HUES48 (cell line): ENCODE measurements at regions not wholly inside any gene's neighbourhood (a gene's known extent, or its start where the extent isn't known, plus 50 kb on each side); places are given as distances from the start of the nearest gene placed in this dataset.

ENCODE experiments used
- H3K27ac ChIP-seq: one replicate; pipeline ENCODE4 v1.7.0; 2013; ENCODE audit warnings: low read depth, low read length, inconsistent platforms
- H3K27me3 ChIP-seq: 2 replicates; pipeline ENCODE4 v1.6.1; 2013; ENCODE audit warnings: mild to moderate bottlenecking, low read length; ENCODE audit not compliant: control insufficient read depth, insufficient read depth
- H3K36me3 ChIP-seq: 2 replicates; pipeline ENCODE4 v1.6.1; 2013; ENCODE audit warnings: low read length; ENCODE audit not compliant: control insufficient read depth, insufficient read depth
- H3K4me1 ChIP-seq: 2 replicates; pipeline ENCODE4 v1.6.1; 2013; ENCODE audit warnings: mild to moderate bottlenecking, low read length; ENCODE audit not compliant: control insufficient read depth, insufficient read depth
- H3K4me3 ChIP-seq: 2 replicates; pipeline ENCODE4 v1.5.1; 2013; ENCODE audit warnings: mild to moderate bottlenecking, low read depth, low read length
- H3K9ac ChIP-seq: 2 replicates; pipeline ENCODE4 v1.6.1; 2013; ENCODE audit warnings: mild to moderate bottlenecking, low read depth, low read length, moderate library complexity
- H3K9me3 ChIP-seq: 2 replicates; pipeline ENCODE4 v1.6.1; 2013; ENCODE audit warnings: low read length; ENCODE audit not compliant: control insufficient read depth, insufficient read depth

DNA sequence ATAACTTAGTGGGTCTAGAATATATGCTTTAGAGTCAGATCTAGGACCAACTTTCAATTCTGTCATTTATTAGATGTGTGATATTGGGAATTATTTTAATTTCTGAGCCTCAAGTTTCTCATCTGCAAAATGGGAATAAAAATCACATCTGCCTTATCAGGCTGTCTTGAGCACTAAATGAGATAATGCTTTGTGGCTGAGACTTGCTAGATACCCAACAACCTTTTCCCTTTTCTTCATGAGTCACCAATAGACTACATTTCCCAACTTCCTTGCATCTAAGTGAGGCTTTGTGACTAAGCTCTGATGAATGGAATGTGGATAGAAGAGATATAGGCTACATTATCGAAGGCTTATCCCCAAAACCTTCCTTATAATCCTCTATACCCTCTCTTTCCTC lies 220.7 kb upstream of the SESN3 start:
- Histone ChIP-seq H3K9ac (no peak overlapping the region), H3K27me3 (no peaks in the 10 kb centered on the region), H3K4me1 (no peaks in the 10 kb centered on the region), H3K4me3 (no peak overlapping the region), H3K27ac (no peak overlapping the region), H3K9me3 (no peaks in the 10 kb centered on the region), H3K36me3 (no peaks in the 10 kb centered on the region)

- Histone ChIP-seq H3K27ac (no peak overlapping the region), H3K9me3 (no peaks in the 10 kb centered on the region)
These were observed 220.3 kb upstream of the SESN3 start for GRCh38 chr11:95451261-95451660.

DNA sequence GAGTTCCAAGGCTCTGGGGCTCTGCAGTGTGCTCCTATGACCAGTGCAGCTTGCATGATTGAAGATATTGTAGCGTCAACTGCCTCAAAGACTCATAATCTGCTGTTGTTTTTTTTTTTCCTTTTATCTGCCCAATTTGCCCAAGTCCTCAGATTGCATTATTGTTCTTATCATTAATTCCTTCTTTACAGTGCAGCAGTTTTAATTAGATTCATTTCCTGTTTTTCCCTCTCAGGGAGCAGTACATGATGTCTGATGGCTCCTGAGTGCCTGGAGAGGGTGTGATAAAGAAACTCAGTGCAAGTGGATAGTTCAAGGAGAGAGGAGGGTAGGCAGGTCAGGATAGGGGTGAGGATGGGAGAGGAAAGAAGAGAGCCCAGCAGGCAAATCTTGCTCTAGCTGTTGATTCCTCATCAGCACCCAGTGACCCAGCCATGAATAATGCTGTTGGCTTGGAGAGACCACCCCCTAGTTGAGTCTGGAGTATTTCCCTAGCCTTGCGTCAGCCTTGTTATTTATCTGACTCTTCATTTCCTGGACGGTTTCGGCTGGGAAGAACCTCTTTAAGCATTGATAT lies 219.6 kb upstream of the SESN3 start:
- Histone ChIP-seq H3K9me3 (no peaks in the 10 kb centered on the region), H3K9ac (no peak overlapping the region), H3K36me3 (no peaks in the 10 kb centered on the region), H3K27ac (no peak overlapping the region), H3K27me3 (no peaks in the 10 kb centered on the region), H3K4me3 (no peak overlapping the region), H3K4me1 (peaks cover 4% of the 10 kb centered on the region; the same call in 1 of the 2 replicates)

More at GRCh38 chr11:95451261-95451660, 220.3 kb upstream of the SESN3 start:
- Histone ChIP-seq H3K36me3 (no peaks in the 10 kb centered on the region), H3K4me1 (no peaks in the 10 kb centered on the region), H3K9ac (no peak overlapping the region), H3K27me3 (no peaks in the 10 kb centered on the region), H3K4me3 (no peak overlapping the region)

- no peak overlapping the region for H3K4me3 ChIP-seq
- H3K27me3 ChIP-seq: no peaks in the 10 kb centered on the region
- H3K9me3 ChIP-seq: no peaks in the 10 kb centered on the region
- H3K36me3 ChIP-seq: no peaks in the 10 kb centered on the region
- no peak overlapping the region for H3K27ac ChIP-seq
- H3K4me1 ChIP-seq: peaks cover 17% of the 10 kb centered on the region
- H3K9ac ChIP-seq: no peak overlapping the region
These were observed 214.8 kb upstream of the SESN3 start for GRCh38 chr11:95445746-95446333.

- Histone ChIP-seq H3K27me3 (no peaks in the 10 kb centered on the region), H3K4me1 (peaks cover 17% of the 10 kb centered on the region), H3K9me3 (no peaks in the 10 kb centered on the region), H3K4me3 (no peak overlapping the region), H3K27ac (no peak overlapping the region), H3K36me3 (no peaks in the 10 kb centered on the region), H3K9ac (no peak overlapping the region)
These were observed 213.6 kb upstream of the SESN3 start for GRCh38 chr11:95444309-95445241.

GRCh38 chr11:95443386-95443785 lies 212.4 kb upstream of the SESN3 start:
- no peak overlapping the region for H3K4me3 ChIP-seq
- no peak overlapping the region for H3K27ac ChIP-seq
- peaks cover 17% of the 10 kb centered on the region for H3K4me1 ChIP-seq
- H3K9ac ChIP-seq: no peak overlapping the region
- no peaks in the 10 kb centered on the region for H3K36me3 ChIP-seq
- H3K9me3 ChIP-seq: no peaks in the 10 kb centered on the region
- no peaks in the 10 kb centered on the region for H3K27me3 ChIP-seq

GRCh38 chr11:95442531-95443050 lies 211.6 kb upstream of the SESN3 start:
- Histone ChIP-seq H3K9me3 (no peaks in the 10 kb centered on the region), H3K36me3 (no peaks in the 10 kb centered on the region), H3K27ac (no peak overlapping the region), H3K9ac (no peak overlapping the region), H3K4me3 (no peak overlapping the region), H3K27me3 (no peaks in the 10 kb centered on the region), H3K4me1 (peaks cover 17% of the 10 kb centered on the region)

- Histone ChIP-seq H3K36me3 (no peaks in the 10 kb centered on the region), H3K4me1 (no peaks in the 10 kb centered on the region), H3K9ac (no peak overlapping the region), H3K27me3 (no peaks in the 10 kb centered on the region), H3K9me3 (no peaks in the 10 kb centered on the region), H3K27ac (no peak overlapping the region), H3K4me3 (no peak overlapping the region)
These were observed 204.8 kb upstream of the SESN3 start for GRCh38 chr11:95435628-95436353.

DNA sequence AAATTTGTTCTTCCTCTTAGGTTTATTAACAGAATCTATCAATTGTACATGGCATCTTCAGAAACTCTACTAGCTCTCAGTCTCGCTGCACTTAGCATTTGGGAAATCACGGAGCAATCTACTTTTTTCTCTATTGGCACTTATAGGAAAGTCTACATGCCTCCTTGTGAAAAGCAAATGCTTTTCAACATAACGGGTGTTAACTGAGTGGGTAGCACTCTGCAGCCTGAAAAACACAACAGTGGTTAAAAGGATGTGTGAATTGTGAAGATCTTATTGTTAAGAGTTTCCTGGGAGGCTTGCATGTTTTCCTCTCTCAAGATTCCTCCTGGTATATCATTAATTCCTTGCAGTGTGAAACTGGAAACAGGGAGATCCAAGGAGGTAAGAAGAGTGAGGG lies 204.2 kb upstream of the SESN3 start:
- Histone ChIP-seq H3K36me3 (no peaks in the 10 kb centered on the region), H3K27ac (no peak overlapping the region), H3K9me3 (no peaks in the 10 kb centered on the region), H3K9ac (no peak overlapping the region), H3K4me3 (no peak overlapping the region), H3K27me3 (no peaks in the 10 kb centered on the region), H3K4me1 (no peaks in the 10 kb centered on the region)

DNA sequence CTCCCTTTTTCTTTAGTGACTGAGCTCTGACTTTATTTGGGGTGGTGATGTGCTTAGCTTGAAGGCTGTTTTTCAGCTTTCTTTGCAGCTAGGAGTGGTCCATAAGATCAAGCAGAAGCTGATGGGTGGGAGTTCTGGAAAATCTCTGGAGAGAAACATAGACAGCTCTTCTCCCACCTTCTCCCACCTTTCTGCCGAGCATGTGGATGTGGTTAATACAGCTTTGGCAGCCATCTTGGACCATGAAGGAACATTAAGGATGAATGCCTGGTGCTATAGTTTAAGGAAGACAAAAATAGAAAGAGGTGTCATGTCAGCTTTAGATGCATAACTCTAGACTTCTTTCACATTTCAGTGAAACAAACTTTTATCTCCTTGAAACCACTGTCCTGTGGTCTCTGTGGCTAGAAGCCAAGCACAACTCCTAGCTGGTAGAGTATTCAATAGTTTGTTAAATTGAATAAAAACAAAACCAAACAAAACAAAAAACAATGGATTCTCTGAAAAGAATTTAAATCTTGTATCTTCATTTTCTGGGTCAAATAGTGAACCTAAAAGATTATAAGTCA lies 203.6 kb upstream of the SESN3 start:
- no peak overlapping the region for H3K9ac ChIP-seq
- no peaks in the 10 kb centered on the region for H3K4me1 ChIP-seq

More for the DNA sequence above, 203.6 kb upstream of the SESN3 start:
- Histone ChIP-seq H3K9me3 (no peaks in the 10 kb centered on the region), H3K27me3 (no peaks in the 10 kb centered on the region), H3K36me3 (no peaks in the 10 kb centered on the region), H3K4me3 (no peak overlapping the region), H3K27ac (no peak overlapping the region)
